ENCODE measurements at regions not wholly inside any gene's neighbourhood (a gene's known extent, or its start where the extent isn't known, plus 50 kb on each side); places are given as distances from the start of the nearest gene placed in this dataset.

DNA sequence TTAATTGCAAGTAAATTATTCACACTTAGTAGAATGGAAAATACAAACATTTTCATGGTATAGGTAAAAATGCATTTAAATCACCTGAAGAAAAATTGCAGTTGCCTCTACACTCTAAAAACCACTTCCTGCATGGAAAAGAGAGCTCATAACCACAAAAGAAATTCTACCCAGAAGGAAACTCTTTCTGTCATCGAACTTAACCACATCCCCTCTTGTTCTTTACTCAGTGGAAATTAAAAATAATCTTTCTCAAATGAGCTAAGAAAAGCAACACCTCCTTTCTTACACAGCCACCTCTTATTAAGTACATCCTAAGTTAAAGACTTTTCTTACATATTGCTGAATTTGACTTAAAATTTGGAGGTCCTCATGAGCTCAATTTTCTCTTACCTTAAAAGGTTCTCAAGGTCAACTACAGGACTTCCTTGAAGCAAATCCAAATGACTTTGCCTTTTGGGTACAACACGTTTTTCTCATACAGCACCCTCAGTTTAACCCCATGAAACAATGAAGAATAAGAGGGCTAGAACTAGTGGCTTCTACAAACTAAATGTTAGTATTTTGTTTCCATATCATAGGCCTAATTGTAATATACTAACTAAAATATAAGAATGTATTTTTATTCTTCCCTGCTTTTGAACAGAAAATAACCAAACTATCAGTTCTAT is 109.1 kb upstream of the CRIM1 start:
- TF ChIP-seq NR2F2 (IDR thresholded peaks at IDR 0.05) (no peak), TAF1 (conservative IDR thresholded peaks at IDR 0.05) (no peak), GABPA (IDR thresholded peaks at IDR 0.05 in 1 of 2, conservative IDR thresholded peaks at IDR 0.05 in 1 of 2) (no peak), SP1 (IDR thresholded peaks at IDR 0.05) (no peak), JUND (IDR thresholded peaks at IDR 0.05) (no peak), EGR1 (IDR thresholded peaks at IDR 0.05; ENCODE audit: low read depth in 2 of 2) (no peak), ZBTB33 (IDR thresholded peaks at IDR 0.05) (no peak), YY1 (IDR thresholded peaks at IDR 0.05) (no peak)
- TF ChIP-seq, protein P1, sequence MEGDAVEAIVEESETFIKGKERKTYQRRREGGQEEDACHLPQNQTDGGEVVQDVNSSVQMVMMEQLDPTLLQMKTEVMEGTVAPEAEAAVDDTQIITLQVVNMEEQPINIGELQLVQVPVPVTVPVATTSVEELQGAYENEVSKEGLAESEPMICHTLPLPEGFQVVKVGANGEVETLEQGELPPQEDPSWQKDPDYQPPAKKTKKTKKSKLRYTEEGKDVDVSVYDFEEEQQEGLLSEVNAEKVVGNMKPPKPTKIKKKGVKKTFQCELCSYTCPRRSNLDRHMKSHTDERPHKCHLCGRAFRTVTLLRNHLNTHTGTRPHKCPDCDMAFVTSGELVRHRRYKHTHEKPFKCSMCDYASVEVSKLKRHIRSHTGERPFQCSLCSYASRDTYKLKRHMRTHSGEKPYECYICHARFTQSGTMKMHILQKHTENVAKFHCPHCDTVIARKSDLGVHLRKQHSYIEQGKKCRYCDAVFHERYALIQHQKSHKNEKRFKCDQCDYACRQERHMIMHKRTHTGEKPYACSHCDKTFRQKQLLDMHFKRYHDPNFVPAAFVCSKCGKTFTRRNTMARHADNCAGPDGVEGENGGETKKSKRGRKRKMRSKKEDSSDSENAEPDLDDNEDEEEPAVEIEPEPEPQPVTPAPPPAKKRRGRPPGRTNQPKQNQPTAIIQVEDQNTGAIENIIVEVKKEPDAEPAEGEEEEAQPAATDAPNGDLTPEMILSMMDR (IDR thresholded peaks at IDR 0.05; ENCODE audit: low read depth, low read length, missing input control), result no peak
- TF ChIP-seq, protein P2, sequence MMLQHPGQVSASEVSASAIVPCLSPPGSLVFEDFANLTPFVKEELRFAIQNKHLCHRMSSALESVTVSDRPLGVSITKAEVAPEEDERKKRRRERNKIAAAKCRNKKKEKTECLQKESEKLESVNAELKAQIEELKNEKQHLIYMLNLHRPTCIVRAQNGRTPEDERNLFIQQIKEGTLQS (IDR thresholded peaks at IDR 0.05), result no peak
- TF ChIP-seq, protein P3, sequence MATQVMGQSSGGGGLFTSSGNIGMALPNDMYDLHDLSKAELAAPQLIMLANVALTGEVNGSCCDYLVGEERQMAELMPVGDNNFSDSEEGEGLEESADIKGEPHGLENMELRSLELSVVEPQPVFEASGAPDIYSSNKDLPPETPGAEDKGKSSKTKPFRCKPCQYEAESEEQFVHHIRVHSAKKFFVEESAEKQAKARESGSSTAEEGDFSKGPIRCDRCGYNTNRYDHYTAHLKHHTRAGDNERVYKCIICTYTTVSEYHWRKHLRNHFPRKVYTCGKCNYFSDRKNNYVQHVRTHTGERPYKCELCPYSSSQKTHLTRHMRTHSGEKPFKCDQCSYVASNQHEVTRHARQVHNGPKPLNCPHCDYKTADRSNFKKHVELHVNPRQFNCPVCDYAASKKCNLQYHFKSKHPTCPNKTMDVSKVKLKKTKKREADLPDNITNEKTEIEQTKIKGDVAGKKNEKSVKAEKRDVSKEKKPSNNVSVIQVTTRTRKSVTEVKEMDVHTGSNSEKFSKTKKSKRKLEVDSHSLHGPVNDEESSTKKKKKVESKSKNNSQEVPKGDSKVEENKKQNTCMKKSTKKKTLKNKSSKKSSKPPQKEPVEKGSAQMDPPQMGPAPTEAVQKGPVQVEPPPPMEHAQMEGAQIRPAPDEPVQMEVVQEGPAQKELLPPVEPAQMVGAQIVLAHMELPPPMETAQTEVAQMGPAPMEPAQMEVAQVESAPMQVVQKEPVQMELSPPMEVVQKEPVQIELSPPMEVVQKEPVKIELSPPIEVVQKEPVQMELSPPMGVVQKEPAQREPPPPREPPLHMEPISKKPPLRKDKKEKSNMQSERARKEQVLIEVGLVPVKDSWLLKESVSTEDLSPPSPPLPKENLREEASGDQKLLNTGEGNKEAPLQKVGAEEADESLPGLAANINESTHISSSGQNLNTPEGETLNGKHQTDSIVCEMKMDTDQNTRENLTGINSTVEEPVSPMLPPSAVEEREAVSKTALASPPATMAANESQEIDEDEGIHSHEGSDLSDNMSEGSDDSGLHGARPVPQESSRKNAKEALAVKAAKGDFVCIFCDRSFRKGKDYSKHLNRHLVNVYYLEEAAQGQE (IDR thresholded peaks at IDR 0.05), result no peak
- TF ChIP-seq, protein P4, sequence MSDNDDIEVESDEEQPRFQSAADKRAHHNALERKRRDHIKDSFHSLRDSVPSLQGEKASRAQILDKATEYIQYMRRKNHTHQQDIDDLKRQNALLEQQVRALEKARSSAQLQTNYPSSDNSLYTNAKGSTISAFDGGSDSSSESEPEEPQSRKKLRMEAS (IDR thresholded peaks at IDR 0.05), result no peak
